PFSK-1 (cell line): ENCODE measurements at regions not wholly inside any gene's neighbourhood (a gene's known extent, or its start where the extent isn't known, plus 50 kb on each side); places are given as distances from the start of the nearest gene placed in this dataset.

Source experiments
- FOXP2 ChIP-seq: optimal IDR thresholded peaks from 2 replicates; pipeline ENCODE3; 2011; ENCODE audit warnings: borderline replicate concordance, control low read depth, inconsistent platforms; ENCODE audit not compliant: insufficient read depth; ENCODE audit errors: extremely low read length, extremely low read depth
- POLR2AphosphoS5 ChIP-seq: IDR thresholded peaks from 2 replicates; pipeline ENCODE4 v1.6.1; 2012; ENCODE audit warnings: low read depth, mild to moderate bottlenecking, control low read depth, low read length, moderate library complexity
- REST ChIP-seq, 2 experiments: IDR thresholded peaks; 2 replicates each; pipeline versions ENCODE4 v1.6.1 to v1.8.0; 2011 to 2012; ENCODE audit warnings: low read depth in 2 of 2, low read length in 2 of 2, control low read depth in 1 of 2, inconsistent platforms in 1 of 2, mild to moderate bottlenecking in 1 of 2, moderate library complexity in 1 of 2; ENCODE audit not compliant: insufficient read depth in 1 of 2
- SIN3A ChIP-seq: IDR thresholded peaks from 2 replicates; pipeline ENCODE4 v1.6.1; 2012; ENCODE audit warnings: mild to moderate bottlenecking, low read length, moderate library complexity, borderline replicate concordance; ENCODE audit not compliant: insufficient read depth
- TAF1 ChIP-seq: IDR thresholded peaks from 2 replicates; pipeline ENCODE4 v1.6.1; 2012; ENCODE audit warnings: low read length, control low read depth, borderline replicate concordance; ENCODE audit not compliant: insufficient read depth

GRCh38 chr13:34046457-34046856, 228.5 kb downstream of the RFC3 start:
- TF ChIP-seq REST (IDR thresholded peaks at IDR 0.05; ENCODE audit: insufficient read depth in 1 of 2, low read depth in 2 of 2, low read length in 2 of 2) (no peak), TAF1 (no peak), SIN3A (no peak), FOXP2 (no peak), POLR2AphosphoS5 (no peak)

- TF ChIP-seq TAF1: no peak
These were observed 230.7 kb downstream of the RFC3 start for GRCh38 chr13:34048652-34049051.

DNA sequence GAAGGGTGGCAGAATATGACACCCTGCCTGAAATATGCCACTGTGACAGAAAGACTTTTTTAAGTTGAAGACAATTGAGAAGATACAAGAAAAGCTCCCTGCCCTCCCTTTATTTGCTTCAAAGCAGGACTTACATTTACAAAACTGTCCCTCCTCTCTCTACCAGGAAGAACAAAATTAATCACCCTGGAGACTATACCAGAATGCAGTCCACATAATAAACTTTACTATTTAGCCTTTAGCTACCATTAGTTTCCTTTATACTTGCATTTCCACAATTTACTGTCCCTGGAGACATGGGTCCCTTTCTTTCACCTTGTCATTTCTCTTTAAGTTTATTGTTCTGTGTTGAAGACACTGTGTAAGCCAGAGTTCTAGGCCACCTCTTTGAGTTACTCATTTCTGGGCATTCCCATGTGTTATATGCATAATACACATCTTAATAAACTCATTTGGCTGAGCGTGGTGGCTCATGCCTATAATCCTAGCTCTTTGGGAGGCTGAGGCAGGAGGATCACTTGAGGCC, 238.8 kb downstream of the RFC3 start:
- no peak for TF ChIP-seq TAF1
- no peak for TF ChIP-seq SIN3A
- no peak for TF ChIP-seq FOXP2
- TF ChIP-seq REST (IDR thresholded peaks at IDR 0.05; ENCODE audit: insufficient read depth in 1 of 2, low read depth in 2 of 2, low read length in 2 of 2): no peak
- no peak for TF ChIP-seq POLR2AphosphoS5

DNA sequence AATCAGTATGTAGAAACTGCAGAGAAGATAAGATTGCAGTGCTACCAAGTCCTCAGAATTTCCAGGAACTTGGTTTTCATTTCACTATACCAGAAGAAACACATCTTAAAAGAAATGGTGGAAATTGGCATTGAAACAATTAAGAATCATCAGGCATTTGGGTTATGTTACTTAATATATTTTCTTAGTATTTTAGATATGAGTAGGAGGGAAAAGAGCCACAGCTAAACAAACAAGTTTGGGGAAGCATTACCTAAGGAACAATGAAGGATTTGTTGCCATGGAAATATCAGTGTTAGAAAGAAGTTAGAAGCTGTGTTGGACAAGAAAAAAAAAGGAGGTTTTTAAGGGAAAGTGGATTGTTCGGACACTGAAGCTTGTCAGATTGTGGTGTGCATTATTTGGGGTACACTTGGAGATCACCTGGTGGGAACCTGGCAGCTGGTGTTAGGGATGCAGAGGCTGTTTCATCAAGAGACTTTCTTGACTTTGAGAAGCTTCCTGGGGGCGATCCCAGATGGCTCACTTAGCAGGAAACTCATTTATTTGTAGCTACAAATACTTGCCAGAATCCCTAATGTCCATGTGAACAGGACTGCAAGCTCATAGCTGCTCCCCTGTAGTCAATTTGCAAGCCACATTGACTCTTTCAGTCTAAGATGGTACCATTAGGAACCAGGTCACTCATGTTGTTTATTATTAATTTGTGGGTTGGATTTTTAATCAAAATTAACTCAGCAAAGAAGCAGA, 246.7 kb downstream of the RFC3 start:
- no peak for TF ChIP-seq FOXP2

DNA sequence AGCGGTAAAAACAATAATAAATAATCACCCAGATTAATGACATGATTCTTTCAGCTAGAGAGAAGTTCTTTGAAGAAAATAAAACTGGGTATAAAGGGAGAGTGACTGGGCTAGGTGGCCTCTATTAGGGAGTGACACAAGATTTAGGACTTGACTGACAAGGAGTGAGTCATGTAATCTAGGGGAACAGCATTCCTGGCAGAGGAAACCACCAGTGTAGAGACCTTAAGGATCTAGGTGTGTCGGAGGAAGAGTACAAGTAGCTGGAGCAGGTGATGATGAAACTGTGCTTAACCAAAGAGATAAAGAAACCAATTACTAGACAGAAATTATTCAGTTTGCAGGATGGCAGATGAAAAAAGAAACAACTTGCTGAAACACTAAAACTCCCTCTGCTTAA, 248.0 kb downstream of the RFC3 start:
- TF ChIP-seq REST (IDR thresholded peaks at IDR 0.05; ENCODE audit: insufficient read depth in 1 of 2, low read depth in 2 of 2, low read length in 2 of 2): no peak
- TF ChIP-seq FOXP2: no peak
- TF ChIP-seq SIN3A: no peak
- no peak for TF ChIP-seq TAF1
- TF ChIP-seq POLR2AphosphoS5: no peak

DNA sequence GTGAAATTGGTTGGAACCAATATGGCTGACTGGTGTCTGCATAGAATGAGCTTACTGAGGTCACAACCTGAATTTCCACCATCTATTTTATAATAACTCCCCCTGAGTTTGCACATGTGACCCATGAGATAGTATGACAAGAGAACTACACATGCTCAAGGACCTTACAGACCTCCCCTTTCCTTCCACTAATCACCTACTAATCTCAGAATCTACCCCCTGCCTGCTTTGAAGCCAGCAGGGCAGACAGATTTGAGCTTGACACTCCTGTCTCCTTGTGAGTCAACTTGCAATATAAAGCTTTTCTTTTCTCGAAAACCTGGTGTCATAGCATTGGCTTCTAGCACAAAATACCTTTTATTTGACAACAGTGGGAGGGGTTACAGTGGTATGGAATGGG, 248.4 kb downstream of the RFC3 start:
- TF ChIP-seq POLR2AphosphoS5 (no peak), SIN3A (no peak), FOXP2 (no peak), TAF1 (no peak), REST (IDR thresholded peaks at IDR 0.05; ENCODE audit: insufficient read depth in 1 of 2, low read depth in 2 of 2, low read length in 2 of 2) (no peak)
